ENCODE measurements at regions not wholly inside any gene's neighbourhood (a gene's known extent, or its start where the extent isn't known, plus 50 kb on each side); places are given as distances from the start of the nearest gene placed in this dataset.
"Not testable (repeated sequence)": the region's sequence is repeated elsewhere in the genome, so short reads cannot be mapped to it uniquely, and the experiment has no call there.

- no peak for ATAC-seq
- H3K27ac Mint-ChIP-seq: no peak overlapping the region
- no peak for DNase-seq
- peaks cover 19% of the 10 kb centered on the region for H3K9me3 Mint-ChIP-seq
- H3K4me1 Mint-ChIP-seq: no peaks in the 10 kb centered on the region
- peaks cover 14% of the 10 kb centered on the region for H3K27me3 Mint-ChIP-seq
- H3K4me3 Mint-ChIP-seq: no peak overlapping the region
- H3K36me3 Mint-ChIP-seq (ENCODE audit: low read depth): no peaks in the 10 kb centered on the region
Observed at GRCh38 chr6:169019727-169020491, 233.7 kb downstream of the THBS2 start.

- Mint-ChIP-seq H3K27ac (no peak overlapping the region), H3K36me3 (ENCODE audit: low read depth) (no peaks in the 10 kb centered on the region), H3K27me3 (peaks cover 14% of the 10 kb centered on the region), H3K4me3 (no peak overlapping the region), H3K4me1 (no peaks in the 10 kb centered on the region), H3K9me3 (peaks cover 19% of the 10 kb centered on the region)
- ATAC-seq (no peak), DNase-seq (no peak)
Observed at GRCh38 chr6:169019111-169019510, 234.5 kb downstream of the THBS2 start.

- H3K9me3 Mint-ChIP-seq: peaks cover 19% of the 10 kb centered on the region
- H3K36me3 Mint-ChIP-seq (ENCODE audit: low read depth): no peaks in the 10 kb centered on the region
- no peak for DNase-seq
- H3K4me3 Mint-ChIP-seq: no peak overlapping the region
- no peak overlapping the region for H3K27ac Mint-ChIP-seq
- H3K4me1 Mint-ChIP-seq: no peaks in the 10 kb centered on the region
- peaks cover 14% of the 10 kb centered on the region for H3K27me3 Mint-ChIP-seq
- no peak for ATAC-seq
Observed at GRCh38 chr6:169016758-169017157, 236.9 kb downstream of the THBS2 start.

- Mint-ChIP-seq H3K9me3 (peaks cover 19% of the 10 kb centered on the region), H3K36me3 (ENCODE audit: low read depth) (no peaks in the 10 kb centered on the region), H3K4me1 (no peaks in the 10 kb centered on the region), H3K27me3 (peaks cover 9% of the 10 kb centered on the region), H3K4me3 (no peak overlapping the region), H3K27ac (no peak overlapping the region)
- DNase-seq (no peak), ATAC-seq (no peak)
Observed at GRCh38 chr6:169014211-169015197, 239.1 kb downstream of the THBS2 start.

GRCh38 chr6:169009628-169010027, 244.0 kb downstream of the THBS2 start:
- no peaks in the 10 kb centered on the region for H3K27me3 Mint-ChIP-seq
- DNase-seq (no peak), ATAC-seq (no peak)
- no peaks in the 10 kb centered on the region for H3K36me3 Mint-ChIP-seq (ENCODE audit: low read depth)
- H3K4me1 Mint-ChIP-seq: no peaks in the 10 kb centered on the region
- no peaks in the 10 kb centered on the region for H3K9me3 Mint-ChIP-seq
- H3K4me3 Mint-ChIP-seq: no peak overlapping the region
- no peak overlapping the region for H3K27ac Mint-ChIP-seq

GRCh38 chr6:169008641-169009257, 244.9 kb downstream of the THBS2 start:
- Mint-ChIP-seq H3K27ac (no peak overlapping the region), H3K36me3 (ENCODE audit: low read depth) (no peaks in the 10 kb centered on the region), H3K4me1 (no peaks in the 10 kb centered on the region), H3K27me3 (no peaks in the 10 kb centered on the region), H3K9me3 (no peaks in the 10 kb centered on the region), H3K4me3 (no peak overlapping the region)
- DNase-seq (no peak), ATAC-seq (no peak)

GRCh38 chr6:169005166-169005565, 248.5 kb downstream of the THBS2 start:
- Mint-ChIP-seq H3K4me3 (no peak overlapping the region), H3K27me3 (no peaks in the 10 kb centered on the region), H3K4me1 (no peaks in the 10 kb centered on the region), H3K9me3 (no peaks in the 10 kb centered on the region), H3K27ac (no peak overlapping the region), H3K36me3 (ENCODE audit: low read depth) (no peaks in the 10 kb centered on the region)
- ATAC-seq (no peak), DNase-seq (no peak)

- Mint-ChIP-seq H3K4me3 (no peak overlapping the region), H3K9me3 (no peaks in the 10 kb centered on the region), H3K36me3 (ENCODE audit: low read depth) (no peaks in the 10 kb centered on the region), H3K27me3 (no peaks in the 10 kb centered on the region), H3K27ac (no peak overlapping the region), H3K4me1 (no peaks in the 10 kb centered on the region)
- ATAC-seq (no peak), DNase-seq (no peak)
Observed at GRCh38 chr6:169000022-169000421, 253.6 kb downstream of the THBS2 start.

GRCh38 chr6:168999392-168999791, 254.3 kb downstream of the THBS2 start:
- Mint-ChIP-seq H3K27me3 (no peaks in the 10 kb centered on the region), H3K9me3 (no peaks in the 10 kb centered on the region), H3K36me3 (ENCODE audit: low read depth) (no peaks in the 10 kb centered on the region), H3K4me3 (no peak overlapping the region), H3K27ac (no peak overlapping the region), H3K4me1 (no peaks in the 10 kb centered on the region)
- no peak for DNase-seq
- ATAC-seq: no peak

GRCh38 chr6:168996356-168996625, 257.4 kb downstream of the THBS2 start:
- Mint-ChIP-seq H3K36me3 (ENCODE audit: low read depth) (no peaks in the 10 kb centered on the region), H3K9me3 (no peaks in the 10 kb centered on the region), H3K4me1 (no peaks in the 10 kb centered on the region), H3K27me3 (no peaks in the 10 kb centered on the region), H3K4me3 (no peak overlapping the region), H3K27ac (no peak overlapping the region)
- DNase-seq (no peak), ATAC-seq (no peak)

GRCh38 chr6:168995526-168996355, 257.9 kb downstream of the THBS2 start:
- DNase-seq (no peak), ATAC-seq (no peak)
- Mint-ChIP-seq H3K4me3 (no peak overlapping the region), H3K9me3 (no peaks in the 10 kb centered on the region), H3K27me3 (no peaks in the 10 kb centered on the region), H3K4me1 (no peaks in the 10 kb centered on the region), H3K36me3 (ENCODE audit: low read depth) (no peaks in the 10 kb centered on the region), H3K27ac (no peak overlapping the region)

GRCh38 chr6:168994956-168995355, 258.7 kb downstream of the THBS2 start:
- Mint-ChIP-seq H3K36me3 (ENCODE audit: low read depth) (no peaks in the 10 kb centered on the region), H3K9me3 (no peaks in the 10 kb centered on the region), H3K4me1 (no peaks in the 10 kb centered on the region), H3K27me3 (no peaks in the 10 kb centered on the region), H3K27ac (no peak overlapping the region), H3K4me3 (no peak overlapping the region)
- ATAC-seq (no peak), DNase-seq (no peak)

GRCh38 chr6:168992446-168993144, 261.1 kb downstream of the THBS2 start:
- no peaks in the 10 kb centered on the region for H3K4me1 Mint-ChIP-seq
- H3K36me3 Mint-ChIP-seq (ENCODE audit: low read depth): no peaks in the 10 kb centered on the region
- no peak for ATAC-seq
- DNase-seq: no peak
- no peak overlapping the region for H3K27ac Mint-ChIP-seq
- no peaks in the 10 kb centered on the region for H3K9me3 Mint-ChIP-seq
- H3K4me3 Mint-ChIP-seq: no peak overlapping the region
- no peaks in the 10 kb centered on the region for H3K27me3 Mint-ChIP-seq

- H3K27ac Mint-ChIP-seq; DNase-seq; ATAC-seq; H3K9me3 Mint-ChIP-seq; H3K4me3 Mint-ChIP-seq; H3K4me1 Mint-ChIP-seq; H3K27me3 Mint-ChIP-seq; H3K36me3 Mint-ChIP-seq (ENCODE audit: low read depth): not testable (repeated sequence)
Observed at GRCh38 chr6:168991695-168992094, 262.0 kb downstream of the THBS2 start.
